HTR-8/SVneo (cell line): ENCODE measurements at regions not wholly inside any gene's neighbourhood (a gene's known extent, or its start where the extent isn't known, plus 50 kb on each side); places are given as distances from the start of the nearest gene placed in this dataset.
"Not testable (repeated sequence)": the region's sequence is repeated elsewhere in the genome, so short reads cannot be mapped to it uniquely, and the experiment has no call there.

Experiments
- DNase-seq: peaks from one replicate; pipeline ENCODE4 v3.0.0; 2011; ENCODE audit warnings: low spot score, mixed read lengths; ENCODE audit not compliant: insufficient read length
- FAIRE-seq: peaks from 2 replicates; lab custom pipeline; 2011; peaks lifted over from hg19 to GRCh38; lab: Jason Lieb, UNC

DNA sequence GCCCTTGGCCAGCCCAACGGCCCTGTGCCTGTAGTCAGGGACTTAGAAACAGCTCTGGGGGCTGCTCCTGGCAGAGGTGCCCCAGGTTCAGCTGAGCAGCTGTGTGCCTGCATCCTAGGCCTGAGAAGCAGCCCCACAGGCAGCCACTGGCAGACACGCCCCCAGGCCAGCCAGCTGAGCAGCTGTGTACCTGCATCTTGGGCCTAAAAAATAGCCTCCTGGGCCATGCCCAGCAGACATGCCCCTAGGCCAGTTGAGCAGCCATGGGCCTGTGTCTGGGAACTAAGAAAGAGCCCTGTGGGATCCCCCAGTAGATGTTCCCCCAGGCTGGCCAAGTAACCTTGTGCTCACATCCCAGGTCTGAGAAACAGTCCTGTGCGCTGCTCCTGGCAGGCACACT is 64.0 kb downstream of the TBR1 start:
- DNase-seq (no peak), FAIRE-seq (no peak)

DNA sequence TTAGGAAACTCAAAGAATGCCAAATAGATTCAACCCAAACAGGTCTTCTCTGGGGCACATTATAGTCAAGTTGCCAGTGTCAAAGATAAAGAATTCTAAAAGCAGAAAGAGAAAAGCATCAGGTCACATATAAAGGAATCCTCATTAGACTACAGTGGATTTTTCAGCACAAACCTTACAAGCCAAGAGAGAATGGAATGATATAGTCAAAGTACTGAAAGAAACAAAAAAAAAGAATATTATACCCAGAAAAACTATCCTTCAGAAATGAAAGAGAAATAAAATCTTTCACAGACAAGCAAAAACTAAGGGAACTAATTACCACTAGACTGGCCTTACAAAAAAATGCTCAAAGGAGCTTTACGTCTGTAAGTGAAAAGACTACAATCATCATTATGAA is 65.5 kb downstream of the TBR1 start:
- FAIRE-seq, result no peak
- no peak for DNase-seq

DNA sequence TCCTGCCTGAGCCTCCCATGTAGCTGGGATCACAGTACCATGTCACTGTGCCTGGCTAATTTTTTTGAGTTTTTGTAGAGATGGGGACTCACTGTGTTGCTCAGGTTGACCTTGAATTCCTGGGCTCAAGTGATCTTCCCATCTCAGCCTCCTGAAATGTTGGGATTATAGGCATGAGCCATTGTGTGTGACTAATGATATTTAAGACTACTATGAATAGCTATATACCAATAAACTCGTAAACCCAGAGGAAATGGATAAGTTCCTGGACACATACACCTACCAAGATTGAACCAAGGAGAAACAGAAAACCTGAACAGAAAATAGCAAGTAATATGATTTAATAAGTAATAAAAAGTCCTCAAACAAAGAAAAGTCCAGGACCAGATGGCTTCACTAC is 68.0 kb downstream of the TBR1 start:
- no peak for FAIRE-seq
- no peak for DNase-seq

DNA sequence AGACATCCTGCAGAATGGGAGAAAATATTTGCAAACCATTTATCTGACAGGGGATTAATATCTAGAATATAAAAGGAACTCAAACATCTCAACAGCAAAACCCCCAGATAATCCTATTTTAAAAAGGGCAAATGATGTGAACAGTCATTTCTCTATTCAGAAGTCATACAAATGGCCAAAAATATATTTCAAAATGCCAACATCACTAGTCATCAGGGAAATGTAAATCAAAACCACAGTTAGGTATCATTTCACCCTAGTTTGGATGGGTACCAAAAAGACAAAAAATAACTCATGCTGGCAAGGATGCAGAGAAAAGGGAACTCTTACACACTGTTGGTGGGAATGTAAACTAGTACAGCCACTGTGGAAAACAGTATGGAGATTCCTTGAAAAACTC is 70.0 kb downstream of the TBR1 start:
- FAIRE-seq, result no peak
- DNase-seq, result no peak

DNA sequence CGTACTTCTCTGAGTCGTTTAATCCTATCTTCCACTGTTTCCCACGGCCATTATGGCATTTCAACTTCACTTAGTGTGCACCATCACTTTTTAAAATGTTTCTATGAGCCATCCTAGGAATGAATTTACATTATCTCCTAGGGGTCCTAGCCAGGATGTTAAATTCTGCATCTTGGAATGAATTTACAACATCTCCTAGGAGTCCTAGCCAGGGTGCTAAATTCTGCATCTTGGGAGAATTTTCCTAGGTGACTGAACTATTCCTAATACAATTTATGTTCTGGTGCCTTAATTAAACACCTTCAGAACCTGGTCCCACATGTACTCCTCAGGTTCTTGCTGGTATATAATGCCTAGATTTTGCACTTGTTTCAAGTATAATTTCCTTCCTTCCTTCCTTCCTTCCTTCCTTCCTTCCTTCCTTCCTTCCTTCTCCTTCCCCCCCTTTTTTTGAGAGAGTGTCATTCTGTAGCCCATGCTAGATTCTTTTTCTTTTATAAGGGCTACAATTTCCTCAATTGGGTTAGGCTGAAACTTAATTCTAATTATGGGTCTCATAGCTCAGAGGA is 72.1 kb downstream of the TBR1 start:
- DNase-seq (no peak), FAIRE-seq (no peak)

DNA sequence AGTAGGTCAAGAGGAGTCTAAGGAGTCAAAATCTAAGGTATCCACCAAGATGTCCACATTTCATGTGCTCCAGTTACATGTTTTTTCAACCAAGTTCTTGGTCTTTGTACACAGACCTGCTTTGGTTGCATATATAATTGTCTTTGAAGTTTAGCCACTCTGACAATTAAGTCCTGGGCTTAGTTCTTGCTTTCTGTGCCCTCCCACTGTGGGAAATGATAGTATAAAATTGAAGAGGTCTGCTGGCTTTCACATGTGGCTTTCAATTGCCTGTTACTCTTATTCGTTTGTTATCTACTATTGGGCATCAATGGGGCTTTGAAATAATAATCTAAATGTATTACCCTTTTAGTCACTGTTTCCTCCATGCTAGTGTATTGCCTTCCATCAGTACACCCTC is 72.8 kb downstream of the TBR1 start:
- FAIRE-seq, result no peak
- no peak for DNase-seq

DNA sequence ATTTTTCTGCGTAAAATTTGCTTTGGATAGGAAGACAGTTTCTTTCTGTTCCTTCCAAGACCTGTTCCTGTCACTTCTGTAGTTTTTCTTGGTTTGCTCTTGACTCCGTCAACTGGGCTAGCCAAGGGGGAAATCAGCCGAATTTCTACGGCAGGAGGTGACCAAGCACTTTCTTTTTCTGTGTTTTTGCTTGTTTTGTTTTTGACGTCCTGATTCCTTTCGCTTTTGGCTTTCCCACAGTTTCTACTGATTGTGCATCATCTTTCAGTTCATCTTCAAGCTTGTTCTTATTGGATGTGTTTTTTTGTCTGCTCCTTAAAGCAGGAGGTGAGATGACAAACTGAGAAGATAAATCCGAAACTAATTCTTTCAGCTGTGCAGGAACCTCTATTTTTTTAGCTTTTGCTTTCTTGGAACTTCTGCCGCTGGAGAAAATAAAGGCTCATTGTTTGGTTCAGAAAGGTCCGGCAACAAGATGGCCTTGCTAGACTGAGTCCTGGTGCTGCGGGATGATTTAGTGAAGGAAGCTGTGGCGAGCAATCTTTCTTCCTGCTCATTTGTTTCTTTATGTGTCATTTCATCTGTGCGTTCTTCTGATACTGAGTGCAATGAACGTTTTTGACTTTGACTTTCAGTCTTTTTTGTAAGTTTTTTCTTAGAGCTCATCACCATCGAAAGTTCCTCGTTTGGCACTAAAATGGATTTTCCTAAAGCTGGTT is 85.0 kb downstream of the TBR1 start:
- DNase-seq, FAIRE-seq: not testable (repeated sequence)

DNA sequence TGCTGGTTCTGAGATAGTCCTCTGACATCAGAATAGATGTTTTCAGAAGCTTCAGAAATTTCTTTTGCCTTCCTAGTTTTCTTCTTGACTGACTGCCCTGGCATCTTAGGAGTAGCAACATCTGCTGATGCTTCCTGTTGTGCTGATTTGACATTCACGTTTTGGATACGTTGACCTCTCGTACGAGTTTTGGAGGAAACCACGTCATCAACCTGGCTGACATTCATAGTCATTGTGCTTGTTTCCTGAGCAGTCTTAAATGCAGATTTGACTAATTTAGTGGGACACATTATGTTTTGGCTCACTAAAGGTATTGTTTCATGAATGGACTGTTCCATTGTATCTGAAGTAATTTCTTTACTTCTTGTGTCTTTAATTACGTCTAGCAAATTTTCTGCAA is 86.2 kb downstream of the TBR1 start:
- not testable (repeated sequence) for FAIRE-seq, DNase-seq

DNA sequence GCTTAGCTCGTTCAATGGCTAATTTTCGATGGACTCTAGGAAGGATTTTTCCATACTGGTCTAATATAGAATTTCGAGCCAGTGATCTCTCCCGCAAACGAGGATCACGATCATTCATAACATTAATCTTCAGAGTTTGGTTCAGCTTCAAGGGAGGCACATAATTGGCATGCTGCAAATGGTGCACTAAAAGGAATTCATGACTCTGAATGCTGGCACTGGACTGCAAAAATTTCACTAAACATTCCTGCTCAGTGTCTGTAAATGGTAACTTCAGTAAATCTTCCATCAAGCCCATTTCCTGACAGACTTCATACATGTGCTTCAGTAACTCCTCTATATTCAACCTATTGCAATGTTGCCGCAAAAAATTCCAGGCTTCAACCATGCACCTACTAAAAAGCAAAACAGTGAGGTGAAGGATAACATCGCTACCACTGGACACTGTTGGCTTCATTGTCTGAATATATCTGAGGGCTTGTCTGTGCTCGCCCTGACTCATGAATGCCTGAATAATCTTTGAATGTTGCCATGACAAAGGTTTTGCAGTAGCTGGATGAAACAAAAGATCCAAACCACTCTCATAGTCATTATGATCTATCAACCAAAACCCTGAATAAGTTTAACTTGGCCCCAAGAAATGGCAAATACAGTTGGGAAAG is 88.7 kb downstream of the TBR1 start:
- DNase-seq, FAIRE-seq: not testable (repeated sequence)

DNA sequence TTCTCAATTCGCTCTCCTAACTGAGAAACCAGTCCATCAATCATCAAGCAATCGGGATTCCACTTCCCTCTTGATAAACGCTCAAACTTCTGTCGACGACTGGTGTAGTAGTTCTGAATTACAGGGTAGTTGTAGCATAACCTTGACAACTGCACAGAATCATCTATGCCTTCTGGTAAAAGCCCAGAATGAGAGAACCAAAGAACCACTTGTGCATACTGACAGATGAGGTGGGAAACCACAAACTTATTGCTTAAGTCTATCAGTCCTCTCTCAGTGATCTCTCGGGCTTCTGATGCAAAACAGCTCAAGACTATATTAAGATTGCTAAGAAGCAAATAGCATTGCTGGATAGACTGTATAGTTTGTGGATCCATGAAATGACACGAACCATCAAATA is 89.4 kb downstream of the TBR1 start:
- not testable (repeated sequence) for FAIRE-seq, DNase-seq

DNA sequence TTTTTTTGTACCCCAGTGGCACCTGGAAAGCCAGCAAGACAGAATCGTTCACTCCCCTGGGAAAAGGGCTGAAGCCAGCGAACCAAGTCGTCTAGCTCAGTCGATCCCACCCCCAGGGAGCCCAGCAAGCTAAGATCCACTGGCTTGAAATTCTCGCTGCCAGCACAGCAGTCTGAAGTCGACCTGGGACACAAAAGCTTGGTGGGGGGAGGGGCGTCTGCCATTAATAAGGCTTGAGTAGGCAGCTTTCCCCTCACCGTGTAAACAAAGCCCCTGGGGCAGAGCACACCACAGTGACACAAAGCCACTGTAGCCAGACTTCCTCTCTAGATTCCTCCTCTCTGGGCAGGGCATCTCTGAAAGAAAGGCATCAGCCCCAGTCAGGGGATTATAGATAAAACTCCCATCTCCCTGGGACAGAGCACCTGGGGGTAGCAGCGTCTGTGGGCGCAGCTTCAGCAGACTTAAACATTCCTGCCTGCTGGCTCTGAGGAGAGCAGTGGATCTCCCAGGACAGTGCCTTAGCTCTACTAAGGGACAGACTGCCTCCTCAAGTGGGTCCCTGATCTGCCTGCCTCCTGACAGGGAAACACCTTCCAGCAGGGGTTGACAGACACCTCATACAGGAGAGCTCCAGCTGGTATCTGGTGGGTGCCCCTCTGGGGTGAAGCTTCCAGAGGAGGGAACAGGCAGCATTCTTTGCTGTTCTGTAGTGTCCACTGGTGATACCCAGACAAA is 97.4 kb downstream of the TBR1 start:
- not testable (repeated sequence) for DNase-seq, FAIRE-seq

DNA sequence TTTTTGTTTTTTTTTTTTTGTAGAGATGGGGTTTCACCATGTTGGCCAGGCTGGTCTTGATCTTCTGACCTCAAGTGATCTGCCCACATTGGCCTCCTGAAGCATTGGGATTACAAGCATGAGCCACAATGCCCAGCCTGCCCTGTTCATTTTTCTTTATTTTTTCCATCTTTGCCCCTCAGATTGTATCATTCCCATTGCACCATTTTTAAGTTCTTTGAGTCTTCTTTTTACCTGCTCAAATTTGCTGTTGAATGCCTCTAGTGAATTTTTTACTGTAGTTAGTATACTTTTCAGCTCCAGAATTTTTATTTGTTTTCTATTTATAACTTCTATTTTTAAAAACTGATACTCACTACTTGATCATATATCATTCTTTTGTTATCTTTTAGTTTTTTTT is 101.4 kb upstream of the SLC4A10 start:
- DNase-seq (no peak), FAIRE-seq (no peak)

DNA sequence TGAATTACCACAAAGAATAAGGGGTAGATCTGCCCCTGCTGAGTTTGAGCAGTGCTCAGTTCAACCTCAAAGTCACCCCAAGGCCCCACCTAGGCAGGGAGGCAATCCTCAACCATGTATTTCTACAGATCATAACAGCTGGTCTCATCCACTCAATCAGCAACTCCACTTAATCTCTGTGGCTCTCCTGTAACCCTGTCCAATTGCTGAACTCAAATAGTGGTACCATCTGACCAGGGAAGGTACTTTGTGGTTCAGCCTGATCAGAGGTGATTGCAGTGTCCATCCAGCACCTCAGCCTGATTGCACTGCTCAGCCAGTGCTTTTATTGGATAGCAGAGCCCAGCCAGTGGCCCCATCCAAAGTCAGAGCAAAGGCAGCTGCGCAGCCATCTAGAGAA is 91.0 kb upstream of the SLC4A10 start:
- no peak for DNase-seq
- FAIRE-seq, result peak; percentile 9

DNA sequence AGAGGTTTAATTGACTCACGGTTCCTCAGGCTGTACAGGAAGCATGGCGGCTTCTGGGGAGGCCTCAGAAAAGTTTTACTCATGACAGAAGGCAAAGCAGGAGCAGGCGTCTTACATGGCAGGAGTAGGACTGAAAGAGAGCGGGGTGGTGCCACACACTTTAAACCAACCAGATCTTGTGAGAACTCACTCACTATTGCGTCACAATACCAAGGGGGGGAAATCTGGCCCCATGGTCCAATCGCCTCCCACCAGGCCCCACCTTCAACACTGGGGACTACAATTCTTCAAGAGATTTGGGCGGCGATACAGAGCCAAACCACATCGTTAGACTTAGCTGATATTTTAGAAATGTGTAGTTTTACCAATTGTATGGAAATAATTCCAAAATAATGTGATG is 77.6 kb upstream of the SLC4A10 start:
- no peak for DNase-seq
- no peak for FAIRE-seq

DNA sequence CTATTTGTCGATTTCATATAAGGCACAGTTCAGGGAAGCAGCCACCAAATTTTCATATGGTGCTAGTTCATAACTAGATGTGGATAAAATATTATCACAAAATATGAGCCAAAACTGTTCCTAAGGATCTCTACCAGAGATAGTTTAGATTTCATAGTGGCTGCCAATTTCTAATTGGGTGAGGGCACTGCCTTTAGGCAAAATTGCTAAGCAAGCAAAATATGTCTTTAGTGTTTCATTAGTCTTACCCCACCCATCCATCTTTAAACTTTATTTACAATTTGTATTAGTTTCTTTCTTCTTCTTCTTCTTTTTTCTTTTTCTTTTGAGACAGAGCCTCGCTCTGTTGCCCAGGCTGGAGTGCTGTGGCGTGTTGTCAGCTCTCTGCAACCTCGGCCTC is 77.1 kb upstream of the SLC4A10 start:
- FAIRE-seq, result no peak
- DNase-seq, result no peak

DNA sequence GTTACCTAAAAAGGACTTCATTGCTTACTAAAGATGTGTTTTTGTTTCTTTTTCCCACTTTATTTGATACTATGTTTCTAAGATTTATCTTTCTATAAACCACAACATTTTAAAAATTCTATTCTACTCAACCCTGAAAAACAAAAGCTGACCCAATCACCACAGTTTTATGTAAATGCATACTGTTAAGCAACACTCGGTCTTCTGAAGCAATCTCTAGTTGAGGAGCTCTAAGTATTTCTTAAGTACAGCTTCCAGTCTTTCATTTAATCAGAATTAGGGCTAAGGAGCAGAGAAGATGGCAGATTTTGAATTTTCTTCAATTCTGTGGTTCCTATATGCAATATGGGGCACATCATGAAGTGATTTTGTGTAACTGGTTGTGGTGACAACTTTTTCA is 72.2 kb upstream of the SLC4A10 start:
- FAIRE-seq, result no peak

DNA sequence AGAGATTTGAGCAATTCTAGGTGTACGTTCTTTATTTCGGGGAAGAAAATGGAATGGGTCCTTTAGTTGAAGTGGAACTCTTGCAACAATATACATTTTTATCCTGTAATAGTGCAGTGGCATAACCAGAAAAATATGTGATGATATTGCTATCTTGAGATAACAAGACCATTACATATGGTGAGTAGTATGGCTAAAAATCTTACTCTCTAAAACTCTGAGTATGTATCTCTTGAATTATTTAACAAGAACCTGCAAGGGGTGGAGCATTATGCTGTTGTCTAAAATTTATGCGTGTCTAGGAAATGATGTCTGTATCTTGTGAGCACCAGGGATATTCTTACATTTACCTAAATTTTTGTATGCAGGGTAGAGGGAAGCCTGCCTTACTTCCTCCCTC is 68.4 kb upstream of the SLC4A10 start:
- DNase-seq (no peak), FAIRE-seq (no peak)

More for the DNA sequence above, 72.2 kb upstream of the SLC4A10 start:
- DNase-seq, result no peak

DNA sequence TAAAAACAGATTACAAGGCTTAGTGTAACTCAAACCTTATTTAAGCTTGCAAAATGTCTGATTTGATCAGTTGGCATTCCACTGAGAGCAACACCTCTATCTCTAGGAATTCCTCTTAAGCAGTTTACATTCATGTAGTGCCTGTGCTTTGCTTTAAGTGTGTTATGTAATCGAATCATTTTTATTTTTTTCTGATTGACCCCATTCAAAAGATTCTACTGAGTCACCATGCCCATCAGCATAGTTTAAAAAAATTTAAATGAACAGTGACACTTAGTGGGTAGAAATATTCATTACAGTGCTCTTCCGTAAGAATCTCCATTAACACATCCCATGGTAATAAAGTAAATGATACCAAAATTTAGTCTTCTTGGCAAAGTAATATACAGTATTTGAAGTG is 67.8 kb upstream of the SLC4A10 start:
- DNase-seq, result no peak
- no peak for FAIRE-seq

DNA sequence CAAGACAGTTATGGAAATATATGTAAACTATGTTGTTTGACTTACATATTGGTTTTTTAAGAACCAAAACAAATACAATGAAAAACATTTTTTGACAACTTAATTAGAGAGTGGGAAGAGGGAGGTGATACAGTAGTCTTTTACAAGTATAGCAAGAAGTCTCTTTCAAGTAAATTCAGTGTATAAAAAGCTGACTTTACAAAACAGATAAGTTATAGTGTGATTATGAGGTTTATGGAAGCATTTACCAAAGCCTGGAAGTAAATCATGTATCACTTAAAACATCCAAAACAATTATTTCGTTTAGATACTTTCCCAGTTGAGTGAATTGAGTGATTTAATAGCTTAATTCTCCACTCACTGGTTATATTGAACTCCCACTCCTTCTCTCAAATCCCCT is 66.7 kb upstream of the SLC4A10 start:
- FAIRE-seq, result no peak
- DNase-seq, result no peak

DNA sequence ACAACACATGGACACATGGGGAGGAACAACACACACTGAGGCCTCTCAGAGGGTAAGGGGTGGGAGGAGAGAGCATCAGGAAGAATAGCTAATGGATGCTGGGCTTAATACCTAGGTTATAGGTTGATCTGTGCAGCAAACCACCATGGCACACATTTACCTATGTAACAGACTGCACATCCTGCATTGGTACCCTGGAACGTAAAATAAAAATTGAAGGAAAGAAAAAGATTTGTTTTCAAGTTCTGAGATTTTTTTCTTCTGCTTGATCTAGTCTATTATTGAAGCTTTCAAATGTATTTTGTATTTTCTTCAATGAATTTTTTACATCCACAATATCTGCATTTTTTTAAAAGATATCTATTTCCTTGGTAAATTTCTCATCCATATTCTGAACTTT is 59.3 kb upstream of the SLC4A10 start:
- FAIRE-seq, result no peak
- no peak for DNase-seq

DNA sequence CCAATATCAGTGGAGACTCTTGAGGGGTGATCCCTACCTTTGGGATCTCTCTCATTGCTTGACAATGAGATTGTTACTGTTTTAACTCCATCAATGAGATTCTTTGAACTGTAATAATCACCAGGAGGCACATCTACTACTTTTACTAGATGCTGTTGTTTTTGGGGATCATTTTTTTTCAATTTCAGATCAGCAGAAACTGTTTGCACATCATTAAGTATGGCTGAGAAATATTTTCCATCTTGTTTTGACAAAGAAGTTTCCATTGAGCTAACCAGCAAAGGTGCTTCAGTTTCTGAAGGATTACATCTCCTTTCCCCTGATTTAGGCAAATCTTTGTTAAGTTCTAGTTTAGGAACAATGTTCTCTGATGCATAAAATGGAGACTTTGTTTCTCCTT is 54.8 kb upstream of the SLC4A10 start:
- no peak for DNase-seq
- no peak for FAIRE-seq
